K562 (cell line): ENCODE measurements at regions not wholly inside any gene's neighbourhood (a gene's known extent, or its start where the extent isn't known, plus 50 kb on each side); places are given as distances from the start of the nearest gene placed in this dataset.
A peak's percentile ranks its signal among the peaks of the same experiment; 100 is the strongest.

Experiments used
- ATAC-seq: fragments of 200-7000 bp; cut with Tn5 transposase; 3 replicates; pipeline ENCODE4 v1.9.1; 2020; ENCODE audit warnings: moderate library complexity
- BruUV-seq: library from RNA; stranded (reverse); fragments of 400-500 nt; replicated peaks from 2 replicates; lab custom pipeline; 2021; lab: Mats Ljungman, UMichigan
- CTCF ChIA-PET: fragments of 300-600 bp; formaldehyde crosslinking; extraction: SDS; loops from one replicate; lab custom pipeline; 2021; ENCODE audit warnings: low intra/inter-chr PET ratio; lab: Yijun Ruan, JAX
- POLR2A ChIA-PET: fragments of 300-600, 350-650 bp; sonication (Branson Sonifier 250); formaldehyde crosslinking; extraction: SDS; loops from one replicate; lab custom pipeline; 2021; ENCODE audit warnings: antibody characterized with exemption, inconsistent platforms; lab: Yijun Ruan, JAX
- DNase-seq, 4 experiments: peaks; one replicate each; pipeline versions ENCODE4 v3.0.0 to v3.0.0-alpha.2; 2011 to 2018; ENCODE audit warnings: low spot score in 3 of 4, mixed read lengths in 3 of 4; ENCODE audit errors: extremely low read depth in 1 of 4
- FAIRE-seq: peaks from 2 replicates; lab custom pipeline; 2011; peaks lifted over from hg19 to GRCh38; lab: Jason Lieb, UNC
- H2AFZ ChIP-seq: 2 replicates; pipeline ENCODE4 v1.6.0; 2011; ENCODE audit warnings: low read depth, low read length, control low read depth, inconsistent platforms
- H3K27ac ChIP-seq: fragments of 200-600 bp; 3 replicates; pipeline ENCODE4 v1.8.0; 2011; ENCODE audit warnings: low read depth, mild to moderate bottlenecking, control low read depth, inconsistent platforms, low read length, moderate library complexity, mixed read lengths; ENCODE audit errors: extremely low read depth
- H3K27me3 ChIP-seq, 2 experiments: fragments of 300-600 bp in 1 of 2; 2 replicates in 1 of 2; 3 replicates in 1 of 2; pipeline versions ENCODE4 v1.6.0 to v1.8.0; 2011; ENCODE audit warnings: inconsistent platforms in 2 of 2, low read length in 2 of 2, mild to moderate bottlenecking in 1 of 2, mixed read lengths in 1 of 2, moderate library complexity in 1 of 2; ENCODE audit not compliant: control insufficient read depth in 2 of 2, insufficient read depth in 2 of 2
- H3K36me3 ChIP-seq: fragments of 300-600 bp; 3 replicates; pipeline ENCODE4 v1.8.0; 2011; ENCODE audit warnings: mild to moderate bottlenecking, low read length, inconsistent platforms; ENCODE audit not compliant: control insufficient read depth, insufficient read depth
- H3K4me1 ChIP-seq, 2 experiments: fragments of 200-600 bp in 1 of 2; replicated peaks in 1 of 2; 2 replicates in 1 of 2; 3 replicates in 1 of 2; pipeline versions ENCODE4 v1.5.1 to v1.8.0; 2011; ENCODE audit warnings: inconsistent platforms in 2 of 2, low read length in 2 of 2, mild to moderate bottlenecking in 1 of 2, mixed read lengths in 1 of 2, moderate library complexity in 1 of 2; ENCODE audit not compliant: control insufficient read depth in 2 of 2, insufficient read depth in 2 of 2
- H3K4me2 ChIP-seq: 2 replicates; pipeline ENCODE4 v1.6.1; 2011; ENCODE audit warnings: low read length, control low read depth, inconsistent platforms, mixed read lengths; ENCODE audit not compliant: insufficient read depth
- H3K4me3 ChIP-seq: fragments of 200-600 bp; sonication (generic), shearing (Covaris generic); 2 replicates; pipeline ENCODE4 v1.5.1; 2016; ENCODE audit warnings: control low read depth, inconsistent platforms
- H3K79me2 ChIP-seq: fragments of 200-600 bp; 3 replicates; pipeline ENCODE4 v1.8.0; 2011; ENCODE audit warnings: low read length, inconsistent platforms; ENCODE audit not compliant: control insufficient read depth, insufficient read depth
- H3K9ac ChIP-seq, 2 experiments: 2 replicates each; pipeline versions ENCODE4 v1.6.0 to v1.6.1; 2011; ENCODE audit warnings: low read depth in 2 of 2, low read length in 2 of 2, control low read depth in 1 of 2, inconsistent platforms in 1 of 2, mild to moderate bottlenecking in 1 of 2, mixed read lengths in 1 of 2; ENCODE audit not compliant: insufficient read depth in 1 of 2
- H3K9me1 ChIP-seq: one replicate; pipeline ENCODE4 v1.6.0; 2011; ENCODE audit warnings: inconsistent platforms, mild to moderate bottlenecking, low read length, moderate library complexity; ENCODE audit not compliant: control insufficient read depth, insufficient read depth
- H3K9me3 ChIP-seq: replicated peaks from 2 replicates; pipeline ENCODE4 v1.5.1; 2011; ENCODE audit warnings: low read depth, low read length, inconsistent platforms; ENCODE audit not compliant: control insufficient read depth, insufficient read depth
- H4K20me1 ChIP-seq: replicated peaks from 2 replicates; pipeline ENCODE4 v1.6.1; 2011; ENCODE audit warnings: low read length, inconsistent platforms, mixed read lengths; ENCODE audit not compliant: control insufficient read depth, insufficient read depth
- BRCA1 ChIP-seq, 2 experiments: fragments of 450-650 bp in 1 of 2; sonication (generic) in 1 of 2; formaldehyde crosslinking in 1 of 2; IDR thresholded peaks; 2 replicates each; pipeline versions ENCODE4 v1.5.0 to v1.6.1; 2017 to 2020; ENCODE audit warnings: mild to moderate bottlenecking in 1 of 2, missing genetic modification reagents in 1 of 2
- BRD4 ChIP-seq: fragments of 200-600 bp; sonication (generic); IDR thresholded peaks from 2 replicates; pipeline ENCODE4 v1.6.1; 2017; ENCODE audit warnings: inconsistent platforms
- C11orf30 ChIP-seq: fragments of 450-650 bp; IDR thresholded peaks from 2 replicates; pipeline ENCODE4 v1.6.1; 2016; ENCODE audit warnings: low read depth, mild to moderate bottlenecking
- CEBPG ChIP-seq, 3 experiments: fragments of 200-800 bp in 1 of 3; sonication (Bioruptor generic) in 1 of 3; sonication (generic) in 1 of 3; formaldehyde crosslinking in 1 of 3; IDR thresholded peaks in 2 of 3; conservative IDR thresholded peaks in 1 of 3; 2 replicates each; pipeline versions ENCODE4 v1.6.1 to v1.8.0; 2016 to 2022; ENCODE audit warnings: missing compliant biosample characterization in 2 of 3, missing genetic modification characterization in 2 of 3, mild to moderate bottlenecking in 1 of 3, missing genetic modification reagents in 1 of 3
- ELK1 ChIP-seq: sonication (generic); formaldehyde crosslinking; IDR thresholded peaks from 2 replicates; pipeline ENCODE4 v1.8.1; 2022; ENCODE audit warnings: missing genetic modification reagents
- FOXP4 ChIP-seq: sonication (generic); formaldehyde crosslinking; IDR thresholded peaks from 2 replicates; pipeline ENCODE4 v1.8.0; 2022; ENCODE audit warnings: mild to moderate bottlenecking, missing genetic modification reagents, borderline replicate concordance
- JUNB ChIP-seq: fragments of 450-650 bp; formaldehyde crosslinking; conservative IDR thresholded peaks from 2 replicates; pipeline ENCODE4 v1.4.0; 2020; ENCODE audit warnings: mild to moderate bottlenecking
- NFE2 ChIP-seq: IDR thresholded peaks from 2 replicates; pipeline ENCODE4 v1.6.1; 2014; ENCODE audit warnings: antibody characterized with exemption, low read depth
- SETDB1 ChIP-seq: IDR thresholded peaks from one replicate; pipeline ENCODE4 v1.6.1; 2012; ENCODE audit warnings: low read length, control low read depth, inconsistent platforms
- SOX6 ChIP-seq: fragments of 450-650 bp; IDR thresholded peaks from 2 replicates; pipeline ENCODE4 v1.6.1; 2014; ENCODE audit warnings: mild to moderate bottlenecking
- THAP7 ChIP-seq: fragments of 250-450 bp; sonication (Bioruptor Pico); IDR thresholded peaks from 2 replicates; pipeline ENCODE4 v1.5.0; 2021
- ZFX ChIP-seq: sonication (generic); formaldehyde crosslinking; IDR thresholded peaks from 2 replicates; pipeline ENCODE4 v1.8.0; 2022; ENCODE audit warnings: mild to moderate bottlenecking, missing genetic modification reagents, moderate library complexity
- WGBS: fragments of 100-300 bp; shearing (Covaris generic); methylation state at CpG from one replicate; pipeline ENCODE4 v1.1.6; 2016; ENCODE audit warnings: low coverage, mixed read lengths; ENCODE audit not compliant: insufficient coverage; ENCODE audit errors: missing lambda C conversion rate; 5-methylcytosine and 5-hydroxymethylcytosine counted together
- in situ Hi-C: fragments of 300-500 bp; cut with MboI; formaldehyde crosslinking; loops from 4 replicates; pipeline ENCODE4 v1.15.0; 2018; ENCODE audit warnings: inconsistent platforms, mixed read lengths
- intact Hi-C: fragments of 100-400 bp; cut with micrococcal nuclease; formaldehyde crosslinking; loops from 2 replicates; pipeline ENCODE4 v1.14.2; 2022

- H4K20me1 ChIP-seq = no peaks in the 10 kb centered on the region
- ChIA-PET CTCF (no interaction called here), POLR2A (interaction anchor here (0.5 to 2.5 kb wide), 6 partner anchors 11 to 847 kb away, joined by 3 to 8 read pairs (median 4); partner anchors contain the start of gene BTG1)
- H3K9me1 ChIP-seq = no peaks in the 10 kb centered on the region
- ATAC-seq (peak; percentile 82), FAIRE-seq (peak; percentile 58), DNase-seq (peak in 2 of 4 experiments; percentile 8 to 21)
- H3K9ac ChIP-seq = no peak overlapping the region
- in situ Hi-C loops = no loop called here
- H3K4me1 ChIP-seq = peaks cover 0 to 22% of the 10 kb centered on the region in 2 experiments; a peak in 3 of 5 replicates
- H3K36me3 ChIP-seq = no peaks in the 10 kb centered on the region
- WGBS = 10% methylated on average over 2 of the region's 2 CpGs
- TF ChIP-seq C11orf30 (peak; percentile 33), NFE2 (peak; percentile 41), FOXP4 (no peak)
- no peak overlapping the region for H3K4me3 ChIP-seq
- BruUV-seq = no TSS peak
- no peak overlapping the region for H3K27ac ChIP-seq
- H3K27me3 ChIP-seq = no peaks in the 10 kb centered on the region
- H3K4me2 ChIP-seq = peak overlapping the region; percentile 31
- intact Hi-C loops = no loop called here
- H3K79me2 ChIP-seq = no peaks in the 10 kb centered on the region
- no peaks in the 10 kb centered on the region for H3K9me3 ChIP-seq
- 0 out of 2 replicates have a peak overlapping the region, but pooled peaks have one; percentile 30 for H2AFZ ChIP-seq
Measured at GRCh38 chr12:91920741-91921140, 224.9 kb downstream of the BTG1 start.

- peaks cover 0 to 22% of the 10 kb centered on the region in 2 experiments; a peak in 3 of 5 replicates for H3K4me1 ChIP-seq
- 35% methylated on average over 2 of the region's 2 CpGs for WGBS
- no peaks in the 10 kb centered on the region for H3K9me3 ChIP-seq
- H3K27ac ChIP-seq = no peak overlapping the region
- H3K9ac ChIP-seq = no peak overlapping the region
- no peak overlapping the region for H3K4me3 ChIP-seq
- ATAC-seq = peak; percentile 82
- no peaks in the 10 kb centered on the region for H3K9me1 ChIP-seq
- DNase-seq = peak in 2 of 4 experiments; percentile 27 to 45
- H3K27me3 ChIP-seq = no peaks in the 10 kb centered on the region
- H3K79me2 ChIP-seq = no peaks in the 10 kb centered on the region
- POLR2A ChIA-PET = interaction anchor here (0.5 to 2.5 kb wide), 6 partner anchors 12 to 847 kb away, joined by 3 to 8 read pairs (median 4); partner anchors contain the start of gene BTG1
- no TSS peak for BruUV-seq
- CTCF ChIA-PET = no interaction called here
- H2AFZ ChIP-seq = no peak overlapping the region
- in situ Hi-C loops (no loop called here), intact Hi-C loops (no loop called here)
- peak; percentile 80 for FAIRE-seq
- H4K20me1 ChIP-seq = no peaks in the 10 kb centered on the region
- 0 out of 2 replicates have a peak overlapping the region, but pooled peaks have one; percentile 31 for H3K4me2 ChIP-seq
- no peaks in the 10 kb centered on the region for H3K36me3 ChIP-seq
- no peak for TF ChIP-seq SETDB1
- TF ChIP-seq ELK1 (CRISPR knock-in tag) = no peak
- no peak for TF ChIP-seq BRCA1 (IDR thresholded peaks at IDR 0.05)
- no peak for TF ChIP-seq BRCA1 (CRISPR knock-in tag; IDR thresholded peaks at IDR 0.05)
- TF ChIP-seq THAP7 (CRISPR knock-in tag) = no peak
- TF ChIP-seq BRD4 = no peak
- TF ChIP-seq ZFX (CRISPR knock-in tag) = no peak
- TF ChIP-seq JUNB = no peak
- no peak for TF ChIP-seq CEBPG (CRISPR knock-in tag; IDR thresholded peaks at IDR 0.05)
- TF ChIP-seq CEBPG (tag; conservative IDR thresholded peaks at IDR 0.05 in 1 of 2, IDR thresholded peaks at IDR 0.05 in 1 of 2) = peak; percentile 22 to 43; a peak in 2 of 4 replicates
- peak; percentile 75 for TF ChIP-seq SOX6
Measured at GRCh38 chr12:91920276-91920675, 225.4 kb downstream of the BTG1 start.
